GM12878 (cell line): ENCODE measurements at regions not wholly inside any gene's neighbourhood (a gene's known extent, or its start where the extent isn't known, plus 50 kb on each side); places are given as distances from the start of the nearest gene placed in this dataset.

Experiments
- CREM ChIP-seq: IDR thresholded peaks from 2 replicates; pipeline ENCODE4 v1.6.1; 2014; ENCODE audit warnings: antibody characterized with exemption, low read depth
- DPF2 ChIP-seq: fragments of 450-650 bp; IDR thresholded peaks from 2 replicates; pipeline ENCODE4 v1.6.1; 2017; ENCODE audit warnings: mild to moderate bottlenecking
- EED ChIP-seq: sonication (generic); IDR thresholded peaks from 2 replicates; pipeline ENCODE4 v1.6.1; 2016; ENCODE audit warnings: antibody characterized with exemption, low read depth
- EP300 ChIP-seq, 2 experiments: fragments of 150-350 bp in 1 of 2; IDR thresholded peaks; 2 replicates each; pipeline ENCODE4 v1.6.1; 2011 to 2012; ENCODE audit warnings: low read depth in 2 of 2, low read length in 2 of 2, borderline replicate concordance in 1 of 2, improper control_type of control experiment in 1 of 2, inconsistent platforms in 1 of 2; ENCODE audit not compliant: control insufficient read depth in 1 of 2
- GABPA ChIP-seq: IDR thresholded peaks from 2 replicates; pipeline ENCODE4 v1.6.1; 2014; ENCODE audit warnings: antibody characterized with exemption, low read depth, mild to moderate bottlenecking, inconsistent platforms
- IKZF2 ChIP-seq, 2 experiments: fragments of 450-650 bp; IDR thresholded peaks; 2 replicates each; pipeline ENCODE4 v1.6.1; 2017; ENCODE audit warnings: mild to moderate bottlenecking in 2 of 2, moderate library complexity in 2 of 2
- KAT2A ChIP-seq: conservative IDR thresholded peaks from 2 replicates; pipeline ENCODE4 v1.6.1; 2011; ENCODE audit warnings: low read depth, low read length; ENCODE audit not compliant: control insufficient read depth
- MYB ChIP-seq: fragments of 150-350 bp; IDR thresholded peaks from 2 replicates; pipeline ENCODE4 v1.6.1; 2014; ENCODE audit warnings: mild to moderate bottlenecking, low read depth, low read length, borderline replicate concordance
- NFYB ChIP-seq: IDR thresholded peaks from 2 replicates; pipeline ENCODE4 v1.6.1; 2011; ENCODE audit warnings: low read depth, mild to moderate bottlenecking, low read length, improper control_type of control experiment, moderate library complexity; ENCODE audit not compliant: insufficient read depth
- PAX8 ChIP-seq: fragments of 450-650 bp; IDR thresholded peaks from 2 replicates; pipeline ENCODE4 v1.6.1; 2017; ENCODE audit warnings: mild to moderate bottlenecking, moderate library complexity
- RUNX3 ChIP-seq: IDR thresholded peaks from 2 replicates; pipeline ENCODE4 v1.6.1; 2012; ENCODE audit warnings: low read length, inconsistent platforms
- SMC3 ChIP-seq: IDR thresholded peaks from 2 replicates; pipeline ENCODE4 v1.6.1; 2011; ENCODE audit warnings: low read length, improper control_type of control experiment, borderline replicate concordance
- TAF1 ChIP-seq: IDR thresholded peaks from 2 replicates; pipeline ENCODE4 v1.6.1; 2011; ENCODE audit warnings: mild to moderate bottlenecking, low read depth, low read length, borderline replicate concordance
- TBL1XR1 ChIP-seq: IDR thresholded peaks from 2 replicates; pipeline ENCODE4 v1.6.1; 2012; ENCODE audit warnings: low read depth, low read length, improper control_type of control experiment
- WRNIP1 ChIP-seq: IDR thresholded peaks from 2 replicates; pipeline ENCODE4 v1.6.1; 2011; ENCODE audit warnings: low read depth, low read length, improper control_type of control experiment, borderline replicate concordance
- YBX1 ChIP-seq: fragments of 450-650 bp; IDR thresholded peaks from 2 replicates; pipeline ENCODE4 v1.6.1; 2016; ENCODE audit warnings: antibody characterized with exemption
- ZNF217 ChIP-seq: fragments of 450-650 bp; IDR thresholded peaks from 2 replicates; pipeline ENCODE4 v1.6.1; 2017; ENCODE audit warnings: antibody characterized with exemption, mild to moderate bottlenecking
- TF ChIP-seq, protein P1 (sequence below): IDR thresholded peaks from 2 replicates; pipeline ENCODE4 v1.6.1; 2011; ENCODE audit warnings: borderline replicate concordance, low read depth, mild to moderate bottlenecking, moderate library complexity, mixed read lengths, low read length; ENCODE audit not compliant: insufficient read depth; ENCODE audit errors: extremely low read length
- TF ChIP-seq, protein P2 (sequence below): fragments of 450-650 bp; IDR thresholded peaks from 2 replicates; pipeline ENCODE4 v1.6.1; 2017; ENCODE audit warnings: low read depth, mild to moderate bottlenecking, moderate library complexity
- TF ChIP-seq, protein P3 (sequence below): fragments of 450-650 bp; formaldehyde crosslinking; IDR thresholded peaks from 2 replicates; pipeline ENCODE4 v1.4.0; 2020; ENCODE audit warnings: mild to moderate bottlenecking, moderate library complexity
- TF ChIP-seq, protein P4 (sequence below), 3 experiments: IDR thresholded peaks in 2 of 3; conservative IDR thresholded peaks in 1 of 3; 2 replicates each; pipeline ENCODE4 v1.5.1; 2011; ENCODE audit warnings: low read depth in 3 of 3, low read length in 3 of 3, mild to moderate bottlenecking in 3 of 3, control low read depth in 2 of 3, moderate library complexity in 2 of 3, inconsistent platforms in 1 of 3, mixed read lengths in 1 of 3; ENCODE audit not compliant: control insufficient read depth in 2 of 3, insufficient read depth in 1 of 3; ENCODE audit errors: extremely low read depth in 1 of 3
- TF ChIP-seq, protein P5 (sequence below): fragments of 150-350 bp; IDR thresholded peaks from 2 replicates; pipeline ENCODE4 v1.6.1; 2014; ENCODE audit warnings: mild to moderate bottlenecking, low read depth, low read length

DNA sequence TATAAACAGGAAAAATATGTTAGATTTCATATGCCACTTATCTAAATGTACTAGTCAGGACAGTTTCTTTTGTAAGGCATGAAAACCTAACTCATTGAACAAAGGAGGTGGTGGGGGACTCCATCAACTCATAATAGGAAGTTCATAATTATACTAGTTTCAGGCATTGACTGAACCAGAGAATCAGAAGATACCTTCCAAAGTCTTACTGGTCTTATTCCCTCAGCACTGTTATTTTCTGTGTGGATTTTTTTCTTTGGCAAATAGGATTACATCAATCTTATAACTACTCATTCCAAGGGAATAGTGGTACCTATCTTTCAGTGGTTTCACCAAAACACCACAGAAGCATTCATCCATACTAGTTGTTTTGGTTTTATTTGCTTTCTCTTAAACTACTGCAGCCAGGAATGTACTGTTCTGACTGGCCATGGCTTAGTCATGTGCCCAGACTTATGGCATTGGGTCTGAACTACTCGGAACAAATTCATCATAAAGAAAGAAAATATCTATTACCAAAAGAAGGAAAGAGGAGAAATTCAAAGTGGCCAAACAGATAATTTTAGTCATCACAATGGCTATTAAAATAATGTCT is 273.9 kb downstream of the ARAP2 start (continued):
- TF ChIP-seq, protein P1, sequence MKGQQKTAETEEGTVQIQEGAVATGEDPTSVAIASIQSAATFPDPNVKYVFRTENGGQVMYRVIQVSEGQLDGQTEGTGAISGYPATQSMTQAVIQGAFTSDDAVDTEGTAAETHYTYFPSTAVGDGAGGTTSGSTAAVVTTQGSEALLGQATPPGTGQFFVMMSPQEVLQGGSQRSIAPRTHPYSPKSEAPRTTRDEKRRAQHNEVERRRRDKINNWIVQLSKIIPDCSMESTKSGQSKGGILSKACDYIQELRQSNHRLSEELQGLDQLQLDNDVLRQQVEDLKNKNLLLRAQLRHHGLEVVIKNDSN = no peak
- TF ChIP-seq TBL1XR1 (no peak), KAT2A (no peak), DPF2 (0 out of 2 replicates have a peak, but pooled peaks have one; percentile 20), ZNF217 (no peak), YBX1 (no peak), PAX8 (no peak), RUNX3 (peak; percentile 29; the same call in 1 of the 2 replicates), NFYB (no peak), MYB (no peak), TAF1 (no peak), WRNIP1 (no peak), GABPA (no peak), CREM (no peak), EP300 (IDR thresholded peaks at IDR 0.05; ENCODE audit: borderline replicate concordance in 1 of 2, control insufficient read depth in 1 of 2, low read depth in 2 of 2, low read length in 2 of 2) (no peak), SMC3 (no peak), EED (peak; percentile 56), IKZF2 (IDR thresholded peaks at IDR 0.05) (peak; percentile 60 to 74)
- TF ChIP-seq, protein P2, sequence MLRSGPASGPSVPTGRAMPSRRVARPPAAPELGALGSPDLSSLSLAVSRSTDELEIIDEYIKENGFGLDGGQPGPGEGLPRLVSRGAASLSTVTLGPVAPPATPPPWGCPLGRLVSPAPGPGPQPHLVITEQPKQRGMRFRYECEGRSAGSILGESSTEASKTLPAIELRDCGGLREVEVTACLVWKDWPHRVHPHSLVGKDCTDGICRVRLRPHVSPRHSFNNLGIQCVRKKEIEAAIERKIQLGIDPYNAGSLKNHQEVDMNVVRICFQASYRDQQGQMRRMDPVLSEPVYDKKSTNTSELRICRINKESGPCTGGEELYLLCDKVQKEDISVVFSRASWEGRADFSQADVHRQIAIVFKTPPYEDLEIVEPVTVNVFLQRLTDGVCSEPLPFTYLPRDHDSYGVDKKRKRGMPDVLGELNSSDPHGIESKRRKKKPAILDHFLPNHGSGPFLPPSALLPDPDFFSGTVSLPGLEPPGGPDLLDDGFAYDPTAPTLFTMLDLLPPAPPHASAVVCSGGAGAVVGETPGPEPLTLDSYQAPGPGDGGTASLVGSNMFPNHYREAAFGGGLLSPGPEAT = no peak
- TF ChIP-seq, protein P3, sequence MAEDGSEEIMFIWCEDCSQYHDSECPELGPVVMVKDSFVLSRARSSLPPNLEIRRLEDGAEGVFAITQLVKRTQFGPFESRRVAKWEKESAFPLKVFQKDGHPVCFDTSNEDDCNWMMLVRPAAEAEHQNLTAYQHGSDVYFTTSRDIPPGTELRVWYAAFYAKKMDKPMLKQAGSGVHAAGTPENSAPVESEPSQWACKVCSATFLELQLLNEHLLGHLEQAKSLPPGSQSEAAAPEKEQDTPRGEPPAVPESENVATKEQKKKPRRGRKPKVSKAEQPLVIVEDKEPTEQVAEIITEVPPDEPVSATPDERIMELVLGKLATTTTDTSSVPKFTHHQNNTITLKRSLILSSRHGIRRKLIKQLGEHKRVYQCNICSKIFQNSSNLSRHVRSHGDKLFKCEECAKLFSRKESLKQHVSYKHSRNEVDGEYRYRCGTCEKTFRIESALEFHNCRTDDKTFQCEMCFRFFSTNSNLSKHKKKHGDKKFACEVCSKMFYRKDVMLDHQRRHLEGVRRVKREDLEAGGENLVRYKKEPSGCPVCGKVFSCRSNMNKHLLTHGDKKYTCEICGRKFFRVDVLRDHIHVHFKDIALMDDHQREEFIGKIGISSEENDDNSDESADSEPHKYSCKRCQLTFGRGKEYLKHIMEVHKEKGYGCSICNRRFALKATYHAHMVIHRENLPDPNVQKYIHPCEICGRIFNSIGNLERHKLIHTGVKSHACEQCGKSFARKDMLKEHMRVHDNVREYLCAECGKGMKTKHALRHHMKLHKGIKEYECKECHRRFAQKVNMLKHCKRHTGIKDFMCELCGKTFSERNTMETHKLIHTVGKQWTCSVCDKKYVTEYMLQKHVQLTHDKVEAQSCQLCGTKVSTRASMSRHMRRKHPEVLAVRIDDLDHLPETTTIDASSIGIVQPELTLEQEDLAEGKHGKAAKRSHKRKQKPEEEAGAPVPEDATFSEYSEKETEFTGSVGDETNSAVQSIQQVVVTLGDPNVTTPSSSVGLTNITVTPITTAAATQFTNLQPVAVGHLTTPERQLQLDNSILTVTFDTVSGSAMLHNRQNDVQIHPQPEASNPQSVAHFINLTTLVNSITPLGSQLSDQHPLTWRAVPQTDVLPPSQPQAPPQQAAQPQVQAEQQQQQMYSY (CRISPR knock-in tag) = no peak
- TF ChIP-seq, protein P4, sequence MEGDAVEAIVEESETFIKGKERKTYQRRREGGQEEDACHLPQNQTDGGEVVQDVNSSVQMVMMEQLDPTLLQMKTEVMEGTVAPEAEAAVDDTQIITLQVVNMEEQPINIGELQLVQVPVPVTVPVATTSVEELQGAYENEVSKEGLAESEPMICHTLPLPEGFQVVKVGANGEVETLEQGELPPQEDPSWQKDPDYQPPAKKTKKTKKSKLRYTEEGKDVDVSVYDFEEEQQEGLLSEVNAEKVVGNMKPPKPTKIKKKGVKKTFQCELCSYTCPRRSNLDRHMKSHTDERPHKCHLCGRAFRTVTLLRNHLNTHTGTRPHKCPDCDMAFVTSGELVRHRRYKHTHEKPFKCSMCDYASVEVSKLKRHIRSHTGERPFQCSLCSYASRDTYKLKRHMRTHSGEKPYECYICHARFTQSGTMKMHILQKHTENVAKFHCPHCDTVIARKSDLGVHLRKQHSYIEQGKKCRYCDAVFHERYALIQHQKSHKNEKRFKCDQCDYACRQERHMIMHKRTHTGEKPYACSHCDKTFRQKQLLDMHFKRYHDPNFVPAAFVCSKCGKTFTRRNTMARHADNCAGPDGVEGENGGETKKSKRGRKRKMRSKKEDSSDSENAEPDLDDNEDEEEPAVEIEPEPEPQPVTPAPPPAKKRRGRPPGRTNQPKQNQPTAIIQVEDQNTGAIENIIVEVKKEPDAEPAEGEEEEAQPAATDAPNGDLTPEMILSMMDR (IDR thresholded peaks at IDR 0.05 in 2 of 3, conservative IDR thresholded peaks at IDR 0.05 in 1 of 3; ENCODE audit: control insufficient read depth in 2 of 3, extremely low read depth in 1 of 3, insufficient read depth in 1 of 3, low read depth in 3 of 3, low read length in 3 of 3) = no peak
- TF ChIP-seq, protein P5, sequence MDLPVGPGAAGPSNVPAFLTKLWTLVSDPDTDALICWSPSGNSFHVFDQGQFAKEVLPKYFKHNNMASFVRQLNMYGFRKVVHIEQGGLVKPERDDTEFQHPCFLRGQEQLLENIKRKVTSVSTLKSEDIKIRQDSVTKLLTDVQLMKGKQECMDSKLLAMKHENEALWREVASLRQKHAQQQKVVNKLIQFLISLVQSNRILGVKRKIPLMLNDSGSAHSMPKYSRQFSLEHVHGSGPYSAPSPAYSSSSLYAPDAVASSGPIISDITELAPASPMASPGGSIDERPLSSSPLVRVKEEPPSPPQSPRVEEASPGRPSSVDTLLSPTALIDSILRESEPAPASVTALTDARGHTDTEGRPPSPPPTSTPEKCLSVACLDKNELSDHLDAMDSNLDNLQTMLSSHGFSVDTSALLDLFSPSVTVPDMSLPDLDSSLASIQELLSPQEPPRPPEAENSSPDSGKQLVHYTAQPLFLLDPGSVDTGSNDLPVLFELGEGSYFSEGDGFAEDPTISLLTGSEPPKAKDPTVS = no peak
